ENCODE measurements at regions not wholly inside any gene's neighbourhood (a gene's known extent, or its start where the extent isn't known, plus 50 kb on each side); places are given as distances from the start of the nearest gene placed in this dataset.
A peak's percentile ranks its signal among the peaks of the same experiment; 100 is the strongest.
"Not testable (repeated sequence)": the region's sequence is repeated elsewhere in the genome, so short reads cannot be mapped to it uniquely, and the experiment has no call there.

- intact Hi-C loops (cut with DNase I, micrococcal nuclease): no loop called here
- no peaks in the 10 kb centered on the region for H3K4me1 ChIP-seq (ENCODE audit: low read depth)
- peak; percentile 54 for ATAC-seq
- no peak for TF ChIP-seq CTCF (IDR thresholded peaks at IDR 0.05)
- H3K4me3 ChIP-seq: no peak overlapping the region
- H3K36me3 ChIP-seq (ENCODE audit: low read depth): no peaks in the 10 kb centered on the region
- DNase-seq: no peak
- H3K9me3 ChIP-seq: no peaks in the 10 kb centered on the region
Observed at GRCh38 chrX:36898301-36898700, 109.9 kb upstream of the FAM47C start.

GRCh38 chrX:36904561-36904960, 103.6 kb upstream of the FAM47C start:
- H3K4me3 ChIP-seq; ATAC-seq; H3K36me3 ChIP-seq (ENCODE audit: low read depth); H3K9me3 ChIP-seq; intact Hi-C loops (cut with DNase I, micrococcal nuclease); DNase-seq; H3K4me1 ChIP-seq (ENCODE audit: low read depth): not testable (repeated sequence)

GRCh38 chrX:36908801-36909675, 99.1 kb upstream of the FAM47C start:
- intact Hi-C loops (cut with DNase I, micrococcal nuclease): no loop called here
- TF ChIP-seq CTCF (IDR thresholded peaks at IDR 0.05): no peak
- Histone ChIP-seq H3K9me3 (no peaks in the 10 kb centered on the region), H3K4me1 (ENCODE audit: low read depth) (no peaks in the 10 kb centered on the region), H3K4me3 (no peak overlapping the region), H3K36me3 (ENCODE audit: low read depth) (no peaks in the 10 kb centered on the region)
- no peak for DNase-seq
- ATAC-seq: peak; percentile 34

- Histone ChIP-seq H3K36me3 (ENCODE audit: low read depth) (no peaks in the 10 kb centered on the region), H3K4me1 (ENCODE audit: low read depth) (no peaks in the 10 kb centered on the region), H3K9me3 (no peaks in the 10 kb centered on the region), H3K4me3 (no peak overlapping the region)
- DNase-seq: no peak
- intact Hi-C loops (cut with DNase I, micrococcal nuclease): no loop called here
- ATAC-seq: no peak
- TF ChIP-seq CTCF (IDR thresholded peaks at IDR 0.05): no peak
Observed at GRCh38 chrX:36909676-36910030, 98.5 kb upstream of the FAM47C start.

GRCh38 chrX:36913551-36913950, 94.6 kb upstream of the FAM47C start:
- no peaks in the 10 kb centered on the region for H3K4me1 ChIP-seq (ENCODE audit: low read depth)
- intact Hi-C loops (cut with DNase I, micrococcal nuclease): no loop called here
- no peaks in the 10 kb centered on the region for H3K36me3 ChIP-seq (ENCODE audit: low read depth)
- DNase-seq (no peak), ATAC-seq (no peak)
- H3K4me3 ChIP-seq: no peak overlapping the region
- no peak for TF ChIP-seq CTCF (IDR thresholded peaks at IDR 0.05)
- no peaks in the 10 kb centered on the region for H3K9me3 ChIP-seq

GRCh38 chrX:36916941-36917340, 91.2 kb upstream of the FAM47C start:
- intact Hi-C loops (cut with DNase I, micrococcal nuclease): no loop called here
- ATAC-seq (no peak), DNase-seq (no peak)
- no peak for TF ChIP-seq CTCF (IDR thresholded peaks at IDR 0.05)
- Histone ChIP-seq H3K4me3 (no peak overlapping the region), H3K36me3 (ENCODE audit: low read depth) (no peaks in the 10 kb centered on the region), H3K4me1 (ENCODE audit: low read depth) (no peaks in the 10 kb centered on the region), H3K9me3 (no peaks in the 10 kb centered on the region)
